NCI-H446 treated with DMSO at 0.1 percent for 48 hours (cell line): ENCODE measurements at regions not wholly inside any gene's neighbourhood (a gene's known extent, or its start where the extent isn't known, plus 50 kb on each side); places are given as distances from the start of the nearest gene placed in this dataset.
A peak's percentile ranks its signal among the peaks of the same experiment; 100 is the strongest.

Experiments used
- DNase-seq: peaks from one replicate; lab custom pipeline; 2025; lab: John Stamatoyannopoulos, UW

- no peak for DNase-seq
These were observed 102.1 kb upstream of the TLE3 start for GRCh38 chr15:70199540-70200410.

- DNase-seq: no peak
These were observed 101.4 kb upstream of the TLE3 start for GRCh38 chr15:70199124-70199482.

DNA sequence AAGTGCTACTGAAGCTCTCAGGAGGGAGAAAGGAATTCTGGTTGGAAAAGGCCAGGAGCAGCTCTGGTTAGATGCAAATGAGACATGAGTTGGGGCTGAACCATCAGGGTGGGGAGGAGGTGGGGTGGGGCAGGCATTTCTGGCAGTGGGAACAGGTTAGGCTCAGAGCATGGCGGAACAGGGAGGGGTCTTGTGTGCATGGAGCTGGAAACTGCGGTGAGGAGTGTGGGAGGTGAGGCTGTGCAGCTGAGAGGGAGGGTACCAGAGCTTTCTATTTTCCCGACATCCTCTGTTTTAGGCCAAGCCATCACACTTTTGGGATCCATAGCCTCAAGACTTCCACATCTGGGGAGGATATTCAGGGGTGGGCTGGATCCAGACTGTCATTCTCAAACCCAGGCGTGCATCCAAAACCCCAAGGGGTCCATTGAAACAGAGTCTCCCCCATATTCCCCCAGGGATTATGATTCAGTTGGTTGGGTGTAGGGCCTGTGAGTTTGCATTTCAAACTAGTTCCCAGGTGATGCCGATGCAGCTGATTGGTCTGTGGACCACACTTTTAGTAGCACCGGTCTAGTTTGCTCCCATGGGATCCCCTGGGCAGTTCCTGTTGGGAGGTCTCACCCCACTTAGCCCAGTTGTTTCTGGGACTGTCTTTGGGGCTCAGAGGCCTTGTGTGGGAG, 100.9 kb upstream of the TLE3 start:
- DNase-seq: no peak

DNA sequence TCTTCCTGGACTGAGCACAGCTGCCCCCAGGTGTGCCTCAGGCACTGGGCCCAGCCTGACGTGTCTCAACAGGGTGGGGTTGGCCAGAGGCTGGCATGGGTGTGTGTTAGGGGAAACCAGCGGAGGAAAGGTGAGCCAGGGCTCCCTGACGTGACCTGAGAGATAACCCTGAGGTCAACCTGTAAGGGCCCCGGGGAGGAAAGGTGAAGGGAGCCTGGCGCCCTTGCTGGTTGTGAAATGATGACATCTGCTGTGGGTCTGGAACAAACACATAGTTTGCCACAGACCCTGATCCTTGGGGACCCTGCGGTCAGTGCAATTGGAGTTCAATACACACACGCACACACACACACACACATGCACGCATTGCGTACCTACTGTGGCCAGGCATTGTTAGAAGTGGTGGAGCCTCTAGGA, 100.2 kb upstream of the TLE3 start:
- DNase-seq: no peak

GRCh38 chr15:70197318-70197944, 99.7 kb upstream of the TLE3 start:
- DNase-seq: no peak

DNA sequence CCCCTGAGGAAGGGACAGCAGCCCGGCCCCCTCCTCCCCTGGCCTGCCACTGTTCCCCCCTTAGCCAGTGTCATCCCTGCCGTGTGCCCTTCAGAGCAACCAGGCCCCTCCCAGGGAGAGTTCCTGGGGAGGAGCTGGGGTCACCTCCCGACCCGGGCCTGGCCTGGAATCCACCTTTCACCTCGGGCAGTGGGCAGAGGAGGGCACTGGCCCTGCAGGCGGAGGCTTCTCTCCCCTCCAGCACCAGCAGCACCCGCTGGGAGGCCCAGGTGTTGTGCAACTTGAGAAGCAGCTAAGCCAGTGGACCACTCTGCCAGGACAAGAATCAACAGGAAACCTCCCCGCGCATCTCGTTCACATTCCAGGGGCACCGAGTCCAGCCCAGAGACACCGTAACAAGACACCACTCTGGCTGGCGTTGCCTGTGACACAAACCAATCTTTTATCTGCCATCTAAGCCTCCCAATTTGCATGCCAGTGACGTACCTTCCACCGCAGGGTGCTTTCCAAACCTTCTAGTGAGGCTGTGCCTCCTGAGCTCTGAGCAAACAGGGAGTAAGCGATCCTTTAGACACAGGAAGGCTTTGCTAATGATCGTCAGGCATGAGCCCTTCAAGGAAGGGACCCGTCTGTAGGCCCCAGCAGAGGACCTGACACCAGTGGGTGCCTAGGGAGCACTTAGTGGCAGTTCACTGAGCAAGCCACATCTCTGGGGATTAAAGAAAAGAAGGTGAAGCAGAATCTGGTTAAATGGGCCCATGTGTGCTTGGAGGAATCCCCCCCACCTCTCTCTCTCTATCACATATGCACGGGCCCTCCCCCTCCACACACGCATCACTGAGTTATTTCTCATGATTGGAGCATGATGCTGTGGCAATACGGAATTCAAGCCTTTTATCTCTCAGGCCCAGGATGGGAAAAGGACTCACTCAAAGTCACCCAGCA, 98.9 kb upstream of the TLE3 start:
- DNase-seq: peak; percentile 54

DNA sequence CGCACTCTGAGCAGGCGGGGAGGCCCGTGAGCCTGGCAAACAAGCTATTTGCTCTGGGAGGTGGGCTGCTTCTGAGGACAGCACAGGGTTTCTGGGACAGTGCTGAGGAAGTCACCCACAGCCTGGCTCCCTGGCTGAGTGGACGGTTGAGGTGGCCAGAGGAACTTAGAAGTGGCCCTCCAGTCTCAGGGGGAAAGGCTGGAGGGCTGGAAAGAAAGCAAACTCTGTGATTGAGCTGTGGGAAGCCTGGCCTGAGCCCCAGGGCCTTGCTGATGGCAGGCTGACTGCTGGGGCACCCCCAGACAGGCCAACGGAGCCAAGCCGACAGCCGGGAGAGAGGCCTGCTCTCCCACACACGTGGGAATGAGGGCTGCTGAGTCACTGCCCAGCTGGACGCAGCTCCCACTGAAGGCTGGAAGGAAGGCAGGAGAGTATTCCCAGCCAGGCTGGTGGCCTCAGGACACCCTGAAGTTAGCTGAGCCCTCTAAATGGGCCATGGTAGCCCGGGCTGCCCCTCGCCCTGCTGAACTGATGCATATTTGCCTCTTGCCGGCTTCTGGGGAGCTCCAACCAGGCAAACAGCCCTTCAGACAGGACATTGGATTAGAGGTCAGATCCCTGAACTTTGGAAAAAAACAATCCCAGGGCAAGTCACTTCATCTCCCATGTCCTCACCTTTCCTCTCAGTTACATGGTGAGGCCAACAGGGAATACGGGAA, 98.0 kb upstream of the TLE3 start:
- DNase-seq: no peak

DNA sequence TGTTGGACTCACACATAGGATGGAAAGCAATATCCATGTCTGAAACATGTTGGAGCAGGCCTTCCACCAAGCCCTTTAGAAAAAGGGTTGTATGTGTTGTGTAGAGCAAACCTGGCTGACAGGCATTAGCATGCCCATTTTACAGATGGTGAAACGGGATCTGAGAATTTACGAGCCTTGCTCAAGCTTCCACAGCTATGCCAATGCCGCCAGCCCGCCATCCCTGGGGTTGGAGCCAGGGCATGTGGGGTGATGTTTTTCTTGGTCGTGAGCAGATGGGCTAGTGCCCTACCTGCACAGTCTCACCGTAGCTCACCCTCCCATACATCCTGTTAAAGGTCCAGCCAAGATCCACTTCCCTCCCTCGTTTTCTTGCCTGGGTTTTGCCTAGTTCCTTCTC, 97.5 kb upstream of the TLE3 start:
- DNase-seq: no peak

DNA sequence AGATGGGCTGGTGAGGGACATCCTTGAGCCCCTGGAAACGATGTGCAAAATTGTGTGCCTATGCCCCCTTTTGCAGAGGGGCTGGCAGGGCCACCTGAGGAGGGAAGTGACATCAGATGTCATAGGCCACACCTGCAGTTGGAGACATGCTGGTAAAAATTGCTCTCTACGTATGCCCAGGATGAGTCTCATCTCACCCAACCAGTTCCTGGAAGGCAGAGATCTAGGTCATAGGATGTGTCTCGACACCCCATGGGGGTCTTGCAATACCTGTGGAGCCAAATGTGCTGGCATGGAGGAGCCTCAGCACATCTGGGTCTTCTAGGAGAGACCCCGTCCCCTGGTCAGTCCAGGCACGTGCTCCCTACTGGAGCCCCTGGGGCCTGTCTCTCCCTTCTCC, 96.5 kb upstream of the TLE3 start:
- DNase-seq: no peak

- DNase-seq: no peak
These were observed 96.0 kb upstream of the TLE3 start for GRCh38 chr15:70193734-70194133.

- DNase-seq: no peak
These were observed 94.8 kb upstream of the TLE3 start for GRCh38 chr15:70192490-70192889.

GRCh38 chr15:70192041-70192440, 94.3 kb upstream of the TLE3 start:
- no peak for DNase-seq

- DNase-seq: no peak
These were observed 93.2 kb upstream of the TLE3 start for GRCh38 chr15:70190965-70191364.

GRCh38 chr15:70189826-70190695, 92.3 kb upstream of the TLE3 start:
- DNase-seq: no peak

DNA sequence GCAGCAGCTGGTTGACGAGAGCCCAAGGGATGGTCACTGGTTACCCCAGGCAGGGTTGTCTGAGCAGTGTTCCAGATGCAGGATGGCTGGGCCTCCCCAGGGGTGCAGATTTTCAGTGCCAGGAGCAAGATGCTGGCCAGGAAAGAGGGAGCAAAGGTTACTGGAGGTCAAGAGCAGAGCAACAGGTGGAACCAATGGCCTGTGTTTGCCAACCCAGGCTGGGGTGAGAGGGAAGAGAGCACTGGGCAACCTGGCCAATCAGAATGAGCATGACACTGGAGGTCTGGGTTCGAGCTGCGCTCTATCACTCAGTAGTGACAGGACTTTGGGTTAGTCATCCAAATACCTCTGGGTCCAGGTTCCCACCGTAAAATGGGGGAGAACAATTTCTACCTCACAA, 90.6 kb upstream of the TLE3 start:
- no peak for DNase-seq

DNA sequence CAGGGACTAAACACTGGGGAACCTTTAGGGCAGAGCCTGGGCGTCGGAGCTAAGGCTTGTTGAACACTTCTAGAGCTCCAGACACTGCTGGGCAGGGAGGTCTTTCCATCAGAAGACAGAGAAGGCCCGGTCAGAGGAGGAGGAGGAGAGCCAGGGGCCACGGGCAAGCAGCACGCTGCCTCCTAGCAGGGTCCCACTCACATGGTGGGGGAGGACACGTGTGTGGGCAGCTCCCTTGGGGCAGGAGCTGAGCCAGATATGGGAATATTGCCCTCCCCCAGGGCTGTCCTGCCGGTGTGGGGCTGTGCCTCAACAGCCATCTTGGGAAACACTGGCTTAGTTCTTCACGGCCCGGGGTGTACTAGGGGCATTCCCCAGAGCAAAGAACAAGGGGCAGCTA, 89.6 kb upstream of the TLE3 start:
- no peak for DNase-seq

DNA sequence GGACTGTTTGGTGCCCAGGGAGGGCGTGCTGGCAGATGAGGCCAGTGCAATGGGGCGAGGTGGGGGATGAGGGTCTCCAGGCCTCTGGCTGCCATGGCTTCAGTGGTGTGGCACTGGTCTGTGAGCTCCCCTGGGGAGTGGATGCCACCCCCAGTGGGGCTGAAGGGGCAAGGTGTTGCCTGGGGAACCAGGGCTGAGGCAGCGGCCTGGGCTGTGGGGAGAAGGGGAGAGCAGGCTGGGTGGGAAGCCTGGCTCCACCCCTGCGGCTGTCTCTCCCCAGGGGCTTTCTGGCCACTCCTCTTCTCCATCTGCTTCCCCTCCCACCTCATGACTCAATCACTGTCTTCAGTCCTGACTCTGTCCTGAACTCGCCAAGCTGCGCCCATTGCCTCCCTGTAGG, 88.4 kb upstream of the TLE3 start:
- no peak for DNase-seq

DNA sequence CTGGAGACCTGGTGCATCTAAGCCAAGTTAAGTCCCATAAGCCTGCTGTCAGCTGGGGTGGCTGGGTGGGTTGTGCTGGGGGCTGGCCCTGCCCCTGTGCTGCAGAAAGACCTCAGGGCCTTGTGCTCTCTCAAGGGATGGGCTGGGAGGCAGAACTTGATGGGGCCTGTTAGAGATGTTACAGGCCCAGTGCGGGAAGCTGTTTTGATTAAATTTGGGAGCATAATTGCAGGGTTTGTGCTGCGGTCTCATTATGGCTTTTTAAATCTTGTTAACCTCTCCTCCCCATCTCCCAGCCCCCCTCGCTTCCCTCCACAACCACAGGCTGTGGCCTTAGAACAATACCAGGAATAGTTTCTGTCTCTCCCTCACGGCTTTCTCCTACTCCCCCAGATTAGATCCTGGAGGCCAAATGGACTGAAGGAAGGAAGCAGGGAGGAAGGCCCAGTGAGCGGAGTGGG, 87.6 kb upstream of the TLE3 start:
- no peak for DNase-seq

- DNase-seq: no peak
These were observed 85.4 kb upstream of the TLE3 start for GRCh38 chr15:70182858-70183695.
